GM18511 (cell line): ENCODE measurements at regions not wholly inside any gene's neighbourhood (a gene's known extent, or its start where the extent isn't known, plus 50 kb on each side); places are given as distances from the start of the nearest gene placed in this dataset.
"Not testable (repeated sequence)": the region's sequence is repeated elsewhere in the genome, so short reads cannot be mapped to it uniquely, and the experiment has no call there.

Experiments
- ATAC-seq: cut with Tn5 transposase; IDR thresholded peaks from one replicate; pipeline ENCODE4 v1.9.1; 2021; ENCODE audit warnings: mild to moderate bottlenecking, moderate library complexity; ENCODE audit not compliant: unreplicated experiment

- no peak for ATAC-seq
Observed at GRCh38 chr18:40133253-40133652, 1821.8 kb upstream of the PIK3C3 start.

GRCh38 chr18:40132438-40132837 is 1822.6 kb upstream of the PIK3C3 start:
- not testable (repeated sequence) for ATAC-seq

GRCh38 chr18:40124107-40124506 is 1830.9 kb upstream of the PIK3C3 start:
- ATAC-seq: no peak

GRCh38 chr18:40120796-40121391 is 1834.1 kb upstream of the PIK3C3 start:
- ATAC-seq: no peak

GRCh38 chr18:40120356-40120755 is 1834.7 kb upstream of the PIK3C3 start:
- ATAC-seq: no peak

- ATAC-seq: not testable (repeated sequence)
Observed at GRCh38 chr18:40119581-40119980, 1835.5 kb upstream of the PIK3C3 start.

- no peak for ATAC-seq
Observed at GRCh38 chr18:40110455-40110854, 1844.6 kb upstream of the PIK3C3 start.

- ATAC-seq: no peak
Observed at GRCh38 chr18:40109252-40110049, 1845.6 kb upstream of the PIK3C3 start.

- ATAC-seq: no peak
Observed at GRCh38 chr18:40108596-40108995, 1846.4 kb upstream of the PIK3C3 start.

GRCh38 chr18:40102903-40103302 is 1852.1 kb upstream of the PIK3C3 start:
- ATAC-seq: no peak

GRCh38 chr18:40099641-40100040 is 1855.4 kb upstream of the PIK3C3 start:
- ATAC-seq: no peak

- ATAC-seq: no peak
Observed at GRCh38 chr18:40096675-40097074, 1858.4 kb upstream of the PIK3C3 start.

- ATAC-seq: no peak
Observed at GRCh38 chr18:40094441-40094840, 1860.6 kb upstream of the PIK3C3 start.

GRCh38 chr18:40088130-40088529 is 1866.9 kb upstream of the PIK3C3 start:
- ATAC-seq: no peak

- ATAC-seq: no peak
Observed at GRCh38 chr18:40079786-40080185, 1875.2 kb upstream of the PIK3C3 start.

- ATAC-seq: no peak
Observed at GRCh38 chr18:40075616-40076015, 1879.4 kb upstream of the PIK3C3 start.

- ATAC-seq: no peak
Observed at GRCh38 chr18:40072761-40073160, 1882.3 kb upstream of the PIK3C3 start.

- ATAC-seq: no peak
Observed at GRCh38 chr18:40066368-40066767, 1888.7 kb upstream of the PIK3C3 start.

GRCh38 chr18:40063488-40063887 is 1891.5 kb upstream of the PIK3C3 start:
- no peak for ATAC-seq

- ATAC-seq: no peak
Observed at GRCh38 chr18:40061086-40061485, 1893.9 kb upstream of the PIK3C3 start.

- no peak for ATAC-seq
Observed at GRCh38 chr18:40060562-40060961, 1894.5 kb upstream of the PIK3C3 start.

GRCh38 chr18:40058811-40059570 is 1896.0 kb upstream of the PIK3C3 start:
- no peak for ATAC-seq
